H9 (cell line): ENCODE measurements at regions not wholly inside any gene's neighbourhood (a gene's known extent, or its start where the extent isn't known, plus 50 kb on each side); places are given as distances from the start of the nearest gene placed in this dataset.
A peak's percentile ranks its signal among the peaks of the same experiment; 100 is the strongest.

Experiments used
- DNase-seq: peaks from one replicate; pipeline ENCODE4 v3.0.0-alpha.2; 2017
- H2AFZ ChIP-seq: one replicate; pipeline ENCODE4 v1.6.1; 2013; ENCODE audit warnings: mild to moderate bottlenecking, low read length, control low read depth, moderate library complexity
- H2AK5ac ChIP-seq: 2 replicates; pipeline ENCODE4 v1.6.1; 2013; ENCODE audit warnings: low read length, control low read depth, mixed read lengths; ENCODE audit not compliant: insufficient read length
- H2BK120ac ChIP-seq: one replicate; pipeline ENCODE4 v1.6.1; 2013; ENCODE audit warnings: low read depth, mild to moderate bottlenecking, low read length, control low read depth, inconsistent platforms; ENCODE audit not compliant: poor library complexity, severe bottlenecking
- H2BK12ac ChIP-seq: 2 replicates; pipeline ENCODE4 v1.6.1; 2013; ENCODE audit warnings: low read length, control low read depth, mixed read lengths, low read depth; ENCODE audit not compliant: insufficient read length
- H2BK15ac ChIP-seq: 2 replicates; pipeline ENCODE4 v1.6.1; 2013; ENCODE audit warnings: low read depth, low read length, control low read depth
- H2BK20ac ChIP-seq: one replicate; pipeline ENCODE4 v1.6.1; 2013; ENCODE audit warnings: low read depth, mild to moderate bottlenecking, low read length, control low read depth, inconsistent platforms; ENCODE audit not compliant: poor library complexity, severe bottlenecking
- H2BK5ac ChIP-seq: 2 replicates; pipeline ENCODE4 v1.6.1; 2013; ENCODE audit warnings: low read length, control low read depth, mixed read lengths; ENCODE audit not compliant: insufficient read length
- H3K14ac ChIP-seq: 2 replicates; pipeline ENCODE4 v1.6.1; 2013; ENCODE audit warnings: low read length, control low read depth; ENCODE audit not compliant: insufficient read depth
- H3K18ac ChIP-seq: 2 replicates; pipeline ENCODE4 v1.6.1; 2013; ENCODE audit warnings: low read depth, mild to moderate bottlenecking, mixed read lengths, low read length, control low read depth; ENCODE audit not compliant: insufficient read length
- H3K23ac ChIP-seq: 2 replicates; pipeline ENCODE4 v1.6.1; 2013; ENCODE audit warnings: low read length, control low read depth, mixed read lengths, low read depth; ENCODE audit not compliant: insufficient read length
- H3K23me2 ChIP-seq: 2 replicates; pipeline ENCODE4 v1.6.1; 2013; ENCODE audit warnings: low read depth, mild to moderate bottlenecking, mixed read lengths, low read length, control low read depth; ENCODE audit not compliant: insufficient read length, poor library complexity, severe bottlenecking
- H3K27ac ChIP-seq: 2 replicates; pipeline ENCODE4 v1.5.1; 2013; ENCODE audit warnings: low read length, control low read depth, mixed read lengths, low read depth; ENCODE audit not compliant: insufficient read length
- H3K27me3 ChIP-seq: 2 replicates; pipeline ENCODE4 v1.6.1; 2013; ENCODE audit warnings: low read length, control low read depth, inconsistent platforms; ENCODE audit not compliant: insufficient read depth
- H3K4ac ChIP-seq: 2 replicates; pipeline ENCODE4 v1.6.1; 2013; ENCODE audit warnings: low read depth, mild to moderate bottlenecking, control low read depth, inconsistent platforms, low read length, moderate library complexity
- H3K4me1 ChIP-seq: 2 replicates; pipeline ENCODE4 v1.6.1; 2013; ENCODE audit warnings: low read length, control low read depth, inconsistent platforms; ENCODE audit not compliant: insufficient read depth
- H3K4me2 ChIP-seq: 2 replicates; pipeline ENCODE4 v1.6.1; 2013; ENCODE audit warnings: low read length, control low read depth, mixed read lengths; ENCODE audit not compliant: insufficient read length, insufficient read depth
- H3K56ac ChIP-seq: 2 replicates; pipeline ENCODE4 v1.6.1; 2013; ENCODE audit warnings: low read depth, mild to moderate bottlenecking, mixed read lengths, low read length, control low read depth; ENCODE audit not compliant: insufficient read length
- H3K79me1 ChIP-seq: 2 replicates; pipeline ENCODE4 v1.6.1; 2013; ENCODE audit warnings: low read depth, mild to moderate bottlenecking, moderate library complexity, low read length, control low read depth, inconsistent platforms; ENCODE audit not compliant: insufficient read depth, poor library complexity, severe bottlenecking
- H3K79me2 ChIP-seq: 2 replicates; pipeline ENCODE4 v1.6.1; 2013; ENCODE audit warnings: low read length, control low read depth, inconsistent platforms; ENCODE audit not compliant: insufficient read depth
- H3K9ac ChIP-seq: 2 replicates; pipeline ENCODE4 v1.6.1; 2013; ENCODE audit warnings: low read length, control low read depth, mixed read lengths; ENCODE audit not compliant: insufficient read length; ENCODE audit errors: extremely low read depth
- H3K9me3 ChIP-seq: one replicate; pipeline ENCODE4 v1.6.1; 2013; ENCODE audit warnings: low read depth, low read length, inconsistent platforms; ENCODE audit not compliant: control insufficient read depth
- H3T11ph ChIP-seq: one replicate; pipeline ENCODE4 v1.6.1; 2013; ENCODE audit warnings: mild to moderate bottlenecking, low read length, control low read depth, inconsistent platforms
- H4K20me1 ChIP-seq: one replicate; pipeline ENCODE4 v1.6.1; 2013; ENCODE audit not compliant: control insufficient read depth, insufficient read length, insufficient read depth
- H4K5ac ChIP-seq: 2 replicates; pipeline ENCODE4 v1.6.1; 2013; ENCODE audit warnings: low read depth, mild to moderate bottlenecking, mixed read lengths, low read length, control low read depth; ENCODE audit not compliant: insufficient read length
- H4K8ac ChIP-seq: replicated peaks from 2 replicates; pipeline ENCODE4 v1.6.1; 2013; ENCODE audit warnings: low read length, control low read depth, mixed read lengths, low read depth; ENCODE audit not compliant: insufficient read length
- H4K91ac ChIP-seq: 2 replicates; pipeline ENCODE4 v1.6.1; 2013; ENCODE audit warnings: low read depth, mild to moderate bottlenecking, moderate library complexity, mixed read lengths, low read length, control low read depth; ENCODE audit not compliant: insufficient read length
- H3K27ac Mint-ChIP-seq, 3 experiments: 2 replicates in 2 of 3; 3 replicates in 1 of 3; pipeline ENCODE4 v1.8.0; 2020 to 2021; ENCODE audit warnings: mixed read lengths in 3 of 3, mild to moderate bottlenecking in 1 of 3, moderate library complexity in 1 of 3
- H3K27me3 Mint-ChIP-seq: 2 replicates; pipeline ENCODE4 v1.8.0; 2021; ENCODE audit warnings: low read depth, mild to moderate bottlenecking, moderate library complexity, mixed read lengths
- H3K36me3 Mint-ChIP-seq, 3 experiments: 2 replicates in 2 of 3; 3 replicates in 1 of 3; pipeline ENCODE4 v1.8.0; 2020 to 2021; ENCODE audit warnings: low read depth in 3 of 3, mixed read lengths in 3 of 3; ENCODE audit not compliant: insufficient read depth in 1 of 3
- H3K4me1 Mint-ChIP-seq, 2 experiments: 2 replicates each; pipeline ENCODE4 v1.8.0; 2020; ENCODE audit warnings: mixed read lengths in 2 of 2
- H3K4me3 Mint-ChIP-seq, 2 experiments: 2 replicates in 1 of 2; 3 replicates in 1 of 2; pipeline ENCODE4 v1.8.0; 2020 to 2021; ENCODE audit warnings: mild to moderate bottlenecking in 2 of 2, mixed read lengths in 2 of 2, moderate library complexity in 1 of 2
- H3K9me3 Mint-ChIP-seq, 2 experiments: 2 replicates in 1 of 2; 3 replicates in 1 of 2; pipeline ENCODE4 v1.8.0; 2020; ENCODE audit warnings: mild to moderate bottlenecking in 2 of 2, mixed read lengths in 2 of 2, moderate library complexity in 1 of 2
- CTCF ChIP-seq: fragments of 200-600 bp; sonication (generic); conservative IDR thresholded peaks from 3 replicates; pipeline ENCODE4 v1.8.0; 2021; ENCODE audit warnings: antibody characterized with exemption, mild to moderate bottlenecking
- WGBS: extraction: QIAGEN DNeasy Blood & Tissue Kit; methylation state at CpG from one replicate; pipeline ENCODE4 v1.1.7; 2013; ENCODE audit warnings: missing lambda C conversion rate, low lambda C conversion rate, mixed read lengths; ENCODE audit not compliant: insufficient read length; ENCODE audit errors: extremely low coverage; 5-methylcytosine and 5-hydroxymethylcytosine counted together

DNA sequence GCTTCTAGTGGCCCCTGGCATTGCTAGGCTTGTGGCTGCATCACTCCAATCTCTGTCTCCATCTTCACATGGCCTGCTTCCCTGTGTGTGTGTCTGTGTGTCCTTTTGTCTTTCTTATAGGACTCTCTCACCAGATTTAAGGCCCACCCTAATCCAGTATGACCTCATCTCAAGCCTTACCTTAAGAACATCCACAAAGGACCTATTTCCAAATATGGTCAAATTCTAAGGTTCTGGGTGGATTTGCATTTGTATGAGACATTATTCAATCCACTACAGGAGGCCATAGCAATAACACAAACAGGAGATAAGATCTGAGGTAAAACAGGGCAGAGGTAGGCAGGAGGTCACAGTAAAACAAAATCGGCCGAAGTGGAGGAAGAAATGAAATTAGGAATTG lies 375.9 kb downstream of the BTG1 start:
- no CpG with 5 or more reads among the region's 2 CpGs for WGBS
- no peak overlapping the region for H4K8ac ChIP-seq
- H3K23me2 ChIP-seq = no peaks in the 10 kb centered on the region
- H3K27ac Mint-ChIP-seq = no peak overlapping the region
- peaks cover 0 to 2% of the 10 kb centered on the region in 2 experiments; a peak in 2 of 5 replicates for H3K9me3 Mint-ChIP-seq
- no peak overlapping the region for H4K5ac ChIP-seq
- no peak overlapping the region for H2BK120ac ChIP-seq
- H3K4me1 ChIP-seq = no peaks in the 10 kb centered on the region
- H3K9ac ChIP-seq = no peak overlapping the region
- peaks cover 0 to 3% (median 2%) of the 10 kb centered on the region in 3 experiments; a peak in 2 of 7 replicates for H3K36me3 Mint-ChIP-seq
- no peak overlapping the region for H3K14ac ChIP-seq
- H3K18ac ChIP-seq = peak overlapping the region; percentile 18
- H3K27ac ChIP-seq = no peak overlapping the region
- H2AFZ ChIP-seq = no peak overlapping the region
- no peaks in the 10 kb centered on the region for H3K79me1 ChIP-seq
- H4K91ac ChIP-seq = no peak overlapping the region
- H3K79me2 ChIP-seq = no peaks in the 10 kb centered on the region
- no peaks in the 10 kb centered on the region for H3K9me3 ChIP-seq
- no peak overlapping the region for H2BK12ac ChIP-seq
- no peak overlapping the region for H2BK15ac ChIP-seq
- H3K56ac ChIP-seq = no peak overlapping the region
- H3K4me2 ChIP-seq = no peak overlapping the region
- H3K4me3 Mint-ChIP-seq = no peak overlapping the region
- H3K27me3 Mint-ChIP-seq = no peaks in the 10 kb centered on the region
- no peak overlapping the region for H3T11ph ChIP-seq
- H3K4ac ChIP-seq = no peak overlapping the region
- no peak overlapping the region for H3K23ac ChIP-seq
- no peaks in the 10 kb centered on the region for H4K20me1 ChIP-seq
- no peaks in the 10 kb centered on the region for H3K4me1 Mint-ChIP-seq
- H3K27me3 ChIP-seq = no peaks in the 10 kb centered on the region; the same call in 1 of the 2 replicates
- no peak overlapping the region for H2BK5ac ChIP-seq
- H2AK5ac ChIP-seq = no peak overlapping the region
- DNase-seq = no peak
- no peak overlapping the region for H2BK20ac ChIP-seq
- TF ChIP-seq CTCF = no peak
